NCI-H146 (cell line): ENCODE measurements at regions not wholly inside any gene's neighbourhood (a gene's known extent, or its start where the extent isn't known, plus 50 kb on each side); places are given as distances from the start of the nearest gene placed in this dataset.

Experiments
- DNase-seq: peaks from one replicate; lab custom pipeline; 2025; lab: John Stamatoyannopoulos, UW

GRCh38 chr13:26989261-26989956 is 182.2 kb downstream of the USP12 start:
- DNase-seq, result no peak

DNA sequence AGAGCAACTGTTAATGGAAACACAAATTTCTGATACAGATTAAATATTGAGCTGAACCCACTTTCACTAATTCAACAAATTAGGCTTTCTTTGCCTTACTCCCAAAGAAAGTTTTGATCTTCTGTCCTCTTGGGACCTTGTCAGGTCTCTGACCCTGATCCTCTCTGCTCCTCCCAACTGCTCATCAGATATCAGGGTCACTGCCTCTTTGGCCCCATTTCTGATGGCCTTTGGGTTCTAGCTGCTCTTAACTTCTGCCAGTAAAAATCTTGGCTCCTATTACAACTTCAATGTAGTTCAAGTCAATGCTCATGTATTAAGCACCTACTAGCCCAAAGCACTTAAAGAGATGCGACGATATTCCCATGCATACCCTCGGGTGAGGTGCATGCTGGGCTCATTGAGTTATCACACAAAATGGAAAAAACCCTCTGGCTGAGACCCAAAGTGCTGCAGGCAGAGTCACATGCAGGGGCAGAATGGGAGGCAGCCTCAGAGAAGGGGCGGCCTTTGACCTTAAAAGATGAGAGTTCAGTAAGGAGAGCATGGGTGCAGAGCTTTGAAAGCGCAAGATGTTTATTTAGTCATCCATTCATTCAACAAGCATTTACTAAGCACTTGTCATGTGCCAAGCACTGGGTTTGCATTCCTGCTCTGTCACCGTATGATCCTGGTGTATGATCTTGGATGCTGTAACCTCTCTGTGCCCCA is 183.4 kb downstream of the USP12 start:
- DNase-seq, result no peak

GRCh38 chr13:26987486-26988013 is 184.1 kb downstream of the USP12 start:
- no peak for DNase-seq

- peak; percentile 62 for DNase-seq
Measured at GRCh38 chr13:26985285-26985878, 186.2 kb downstream of the USP12 start.

GRCh38 chr13:26984337-26984736 is 187.3 kb downstream of the USP12 start:
- no peak for DNase-seq

- no peak for DNase-seq
Measured at GRCh38 chr13:26983543-26984320, 187.9 kb downstream of the USP12 start.

DNA sequence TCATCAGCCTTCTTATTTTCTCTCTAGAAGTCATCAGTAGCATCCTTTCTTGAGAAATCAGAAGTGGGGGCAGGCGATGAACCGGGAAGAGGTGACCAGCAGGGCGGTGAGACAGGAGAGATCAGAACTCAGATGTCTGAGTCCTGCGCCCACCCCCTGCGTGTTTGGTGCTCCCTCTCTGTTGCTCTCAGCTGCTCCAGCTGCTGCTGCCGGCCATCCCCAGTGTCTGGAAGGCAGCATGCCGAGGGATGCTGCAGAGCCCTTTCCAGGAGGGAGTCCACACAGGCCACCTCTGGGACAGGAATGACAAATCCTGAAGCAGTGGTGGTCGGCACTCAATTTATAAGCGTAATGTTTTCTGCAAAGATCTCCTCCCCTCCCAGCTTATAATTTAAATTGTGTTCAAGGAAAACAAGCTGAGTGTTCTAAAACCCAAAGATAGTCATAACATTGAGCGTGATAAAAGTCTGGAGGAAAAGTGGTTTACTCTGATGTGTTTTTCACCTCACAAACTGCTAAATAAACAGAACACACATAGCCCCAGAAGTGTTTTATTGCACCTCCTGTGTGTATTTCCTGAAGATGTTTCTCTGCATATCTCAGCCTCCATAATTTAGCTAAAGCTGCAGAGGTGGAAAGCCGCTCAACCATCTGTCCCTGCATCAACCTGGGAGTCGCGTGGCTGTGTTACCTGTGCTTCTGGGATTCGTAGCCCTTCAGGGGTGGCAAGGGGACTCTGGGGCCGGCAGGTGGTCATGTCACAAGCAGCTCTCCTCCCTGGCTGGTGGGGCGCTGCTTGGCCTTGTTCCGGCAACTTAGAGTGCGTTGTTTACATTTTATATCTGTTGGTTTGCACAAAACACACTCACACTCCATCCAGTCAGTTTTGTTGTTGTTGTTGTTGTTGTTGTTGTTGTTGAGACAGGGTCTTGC is 191.2 kb downstream of the USP12 start:
- no peak for DNase-seq

DNA sequence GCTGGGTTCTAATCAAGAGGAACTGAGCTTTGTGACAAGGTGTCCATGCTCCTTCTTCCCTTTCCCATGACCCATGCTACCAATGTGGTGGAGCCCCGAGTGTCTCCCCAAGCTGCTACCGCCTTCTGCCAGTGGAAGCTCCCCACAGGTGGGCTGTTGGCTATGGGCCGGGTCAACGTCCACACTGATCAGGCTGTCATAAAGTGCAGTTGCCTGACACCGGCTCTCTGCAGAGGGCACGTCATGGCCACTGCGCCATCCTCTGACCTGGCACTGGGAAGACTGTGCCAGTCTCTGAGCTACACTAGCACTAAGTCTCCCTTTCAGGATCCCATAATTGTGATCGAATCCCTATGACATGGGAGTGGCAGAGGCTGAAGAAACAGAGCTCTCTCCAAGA is 192.3 kb downstream of the USP12 start:
- DNase-seq, result no peak

- no peak for DNase-seq
Measured at GRCh38 chr13:26978081-26978860, 193.3 kb downstream of the USP12 start.

DNA sequence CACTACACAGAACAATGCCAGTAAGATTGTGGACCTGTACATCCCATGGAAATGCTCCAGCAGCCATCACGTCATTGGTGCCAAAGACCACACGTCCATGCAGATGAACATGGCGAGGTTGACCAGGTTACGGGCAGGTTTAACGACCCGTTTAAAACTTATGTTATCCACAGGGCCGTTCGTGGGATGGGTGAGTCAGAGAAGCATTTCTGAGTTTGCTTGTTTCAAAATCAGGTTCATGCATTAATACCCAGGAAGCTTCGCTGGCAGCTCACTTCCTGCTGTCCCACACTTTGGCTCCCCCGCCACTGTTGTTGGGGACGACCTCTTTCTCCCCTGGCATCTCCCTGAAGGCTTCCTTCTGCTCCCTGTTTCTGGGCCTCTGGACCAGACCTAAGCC is 194.1 kb downstream of the USP12 start:
- DNase-seq, result no peak

DNA sequence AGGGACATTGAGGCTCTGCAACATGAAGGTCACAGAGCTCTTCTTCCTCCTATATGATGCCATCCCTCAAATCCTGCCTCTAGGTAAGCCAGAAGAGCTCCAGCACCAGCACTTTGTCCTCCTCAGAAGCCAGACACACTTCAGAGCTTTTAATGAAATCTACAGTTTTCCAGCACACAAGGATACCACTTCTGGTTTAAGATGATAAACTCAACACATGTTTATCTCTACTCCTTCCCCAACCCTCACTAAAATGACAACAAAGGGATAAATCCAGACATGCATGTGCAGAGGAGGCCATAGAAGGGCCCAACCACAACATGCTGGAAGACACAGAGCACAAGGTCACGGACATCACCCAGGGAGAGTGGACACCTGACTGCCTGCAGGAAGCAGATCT is 195.3 kb downstream of the USP12 start:
- no peak for DNase-seq

GRCh38 chr13:26973946-26974345 is 197.7 kb downstream of the USP12 start:
- no peak for DNase-seq

- no peak for DNase-seq
Measured at GRCh38 chr13:26973295-26973694, 198.3 kb downstream of the USP12 start.

GRCh38 chr13:26971990-26972887 is 199.4 kb downstream of the USP12 start:
- peak; percentile 93 for DNase-seq

GRCh38 chr13:26968431-26969341 is 202.9 kb downstream of the USP12 start:
- no peak for DNase-seq

- DNase-seq, result no peak
Measured at GRCh38 chr13:26967119-26968038, 204.2 kb downstream of the USP12 start.

- DNase-seq, result no peak
Measured at GRCh38 chr13:26966701-26967080, 204.9 kb downstream of the USP12 start.
